ENCODE measurements at regions not wholly inside any gene's neighbourhood (a gene's known extent, or its start where the extent isn't known, plus 50 kb on each side); places are given as distances from the start of the nearest gene placed in this dataset.

DNA sequence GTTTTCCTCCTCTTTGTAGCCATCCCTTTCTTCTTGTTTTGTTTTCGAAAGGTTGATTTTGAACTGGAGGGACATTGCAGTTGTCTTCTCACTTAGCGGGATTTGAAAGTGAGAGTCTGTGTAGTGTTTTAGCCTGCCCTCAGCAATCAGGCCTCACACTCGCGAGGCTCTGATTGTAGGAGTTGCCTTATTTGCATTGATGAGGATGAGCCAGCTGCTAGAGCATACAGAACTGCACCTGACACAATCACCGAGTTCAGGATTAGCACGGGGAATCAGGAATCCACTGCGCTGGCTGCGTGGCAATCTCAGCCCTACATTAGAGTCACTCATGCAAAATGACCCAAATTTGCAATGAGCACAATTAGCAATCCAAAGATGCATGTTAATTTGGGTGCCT lies 122.5 kb upstream of the TMEM161B start:
- H3K4me3 ChIP-seq (ENCODE audit: low read depth, low read length) = no peak overlapping the region
- TF ChIP-seq, protein P1, sequence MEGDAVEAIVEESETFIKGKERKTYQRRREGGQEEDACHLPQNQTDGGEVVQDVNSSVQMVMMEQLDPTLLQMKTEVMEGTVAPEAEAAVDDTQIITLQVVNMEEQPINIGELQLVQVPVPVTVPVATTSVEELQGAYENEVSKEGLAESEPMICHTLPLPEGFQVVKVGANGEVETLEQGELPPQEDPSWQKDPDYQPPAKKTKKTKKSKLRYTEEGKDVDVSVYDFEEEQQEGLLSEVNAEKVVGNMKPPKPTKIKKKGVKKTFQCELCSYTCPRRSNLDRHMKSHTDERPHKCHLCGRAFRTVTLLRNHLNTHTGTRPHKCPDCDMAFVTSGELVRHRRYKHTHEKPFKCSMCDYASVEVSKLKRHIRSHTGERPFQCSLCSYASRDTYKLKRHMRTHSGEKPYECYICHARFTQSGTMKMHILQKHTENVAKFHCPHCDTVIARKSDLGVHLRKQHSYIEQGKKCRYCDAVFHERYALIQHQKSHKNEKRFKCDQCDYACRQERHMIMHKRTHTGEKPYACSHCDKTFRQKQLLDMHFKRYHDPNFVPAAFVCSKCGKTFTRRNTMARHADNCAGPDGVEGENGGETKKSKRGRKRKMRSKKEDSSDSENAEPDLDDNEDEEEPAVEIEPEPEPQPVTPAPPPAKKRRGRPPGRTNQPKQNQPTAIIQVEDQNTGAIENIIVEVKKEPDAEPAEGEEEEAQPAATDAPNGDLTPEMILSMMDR (IDR thresholded peaks at IDR 0.05; ENCODE audit: borderline replicate concordance, insufficient read depth, low read depth, low read length) = no peak

- TF ChIP-seq, protein P1 (IDR thresholded peaks at IDR 0.05; ENCODE audit: borderline replicate concordance, insufficient read depth, low read depth, low read length) = no peak
- no peak overlapping the region for H3K4me3 ChIP-seq (ENCODE audit: low read depth, low read length)
These were observed 121.8 kb upstream of the TMEM161B start for GRCh38 chr5:88390481-88390880.

GRCh38 chr5:88390096-88390441 lies 121.4 kb upstream of the TMEM161B start:
- no peak overlapping the region for H3K4me3 ChIP-seq (ENCODE audit: low read depth, low read length)
- TF ChIP-seq, protein P1 (IDR thresholded peaks at IDR 0.05; ENCODE audit: borderline replicate concordance, insufficient read depth, low read depth, low read length) = no peak

DNA sequence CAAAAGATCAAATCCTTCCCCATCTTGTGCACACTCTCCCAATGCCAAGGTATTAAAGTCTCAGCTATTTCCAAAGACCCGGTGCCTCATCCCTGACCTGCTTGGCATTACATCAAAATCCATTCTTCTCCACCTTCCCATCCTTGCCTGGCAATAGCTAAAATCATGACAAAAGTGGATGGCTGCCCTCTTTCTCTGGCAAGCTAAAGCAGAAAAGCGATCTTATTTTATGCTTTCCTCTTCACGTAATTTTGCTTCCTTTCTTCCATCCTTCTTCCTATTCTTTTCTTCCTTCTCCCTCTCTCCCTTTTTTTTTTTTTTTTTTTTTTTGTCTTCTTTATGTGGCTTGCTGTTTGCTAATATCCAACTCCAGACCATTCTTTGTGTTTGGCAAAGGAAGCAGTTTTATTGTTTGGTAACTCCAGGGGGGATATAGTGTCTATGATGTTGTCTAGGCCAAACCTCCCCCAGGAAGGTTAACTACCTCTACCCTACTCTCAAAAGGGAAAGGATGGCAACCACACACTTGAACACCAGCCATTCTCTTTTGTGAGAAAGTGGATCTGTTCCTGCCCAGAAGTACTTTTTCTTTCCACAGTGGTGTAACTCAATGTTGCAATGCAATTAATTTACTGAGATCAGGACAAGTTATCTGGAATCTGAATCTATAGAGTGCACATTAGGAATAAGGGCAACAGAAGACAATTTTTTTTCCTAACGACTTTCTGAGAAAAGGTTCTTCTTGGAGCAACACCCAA lies 120.9 kb upstream of the TMEM161B start:
- TF ChIP-seq, protein P1 (IDR thresholded peaks at IDR 0.05; ENCODE audit: borderline replicate concordance, insufficient read depth, low read depth, low read length) = no peak
- H3K4me3 ChIP-seq (ENCODE audit: low read depth, low read length) = no peak overlapping the region

DNA sequence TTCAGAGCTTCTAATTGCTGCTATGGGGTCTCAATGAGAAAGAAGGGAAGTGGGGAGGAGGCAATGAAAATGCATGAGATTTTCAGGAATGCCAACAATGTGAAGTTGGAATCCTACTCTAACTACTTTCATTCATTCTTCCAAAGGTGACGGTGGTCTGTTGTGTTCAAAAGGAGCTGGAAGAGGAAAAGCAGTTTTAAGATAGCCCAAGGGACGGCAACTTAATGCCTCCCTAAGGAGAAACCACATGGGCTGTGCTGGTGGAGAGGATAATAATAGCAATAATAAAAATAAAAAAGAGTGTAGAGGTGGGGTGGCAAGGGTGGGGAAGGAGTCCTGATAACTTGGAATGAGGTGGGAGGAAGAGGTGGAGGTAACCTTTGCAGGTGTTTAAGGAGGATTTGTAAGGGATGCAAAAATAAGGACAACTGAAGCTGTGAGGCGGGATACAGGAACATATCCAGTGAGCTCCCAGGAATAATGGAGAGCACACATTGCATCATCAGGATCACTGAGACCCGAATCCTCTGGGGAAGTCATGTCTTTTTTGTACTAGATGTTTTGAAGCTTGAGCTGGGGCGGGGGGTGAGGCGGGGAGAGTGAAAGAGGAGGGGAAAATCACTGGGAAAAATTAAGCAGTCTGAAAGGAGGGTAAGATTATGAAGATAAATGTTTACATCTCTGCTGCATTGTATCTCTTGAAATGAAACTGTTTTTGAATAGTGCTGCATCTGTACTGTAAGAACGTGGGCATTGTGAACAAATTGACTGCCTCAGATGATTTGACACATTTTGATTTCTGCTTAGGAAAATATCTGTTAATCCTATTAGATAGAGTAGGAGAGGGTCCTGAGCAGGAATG lies 120.1 kb upstream of the TMEM161B start:
- no peak overlapping the region for H3K4me3 ChIP-seq (ENCODE audit: low read depth, low read length)
- TF ChIP-seq, protein P1 (IDR thresholded peaks at IDR 0.05; ENCODE audit: borderline replicate concordance, insufficient read depth, low read depth, low read length) = no peak

DNA sequence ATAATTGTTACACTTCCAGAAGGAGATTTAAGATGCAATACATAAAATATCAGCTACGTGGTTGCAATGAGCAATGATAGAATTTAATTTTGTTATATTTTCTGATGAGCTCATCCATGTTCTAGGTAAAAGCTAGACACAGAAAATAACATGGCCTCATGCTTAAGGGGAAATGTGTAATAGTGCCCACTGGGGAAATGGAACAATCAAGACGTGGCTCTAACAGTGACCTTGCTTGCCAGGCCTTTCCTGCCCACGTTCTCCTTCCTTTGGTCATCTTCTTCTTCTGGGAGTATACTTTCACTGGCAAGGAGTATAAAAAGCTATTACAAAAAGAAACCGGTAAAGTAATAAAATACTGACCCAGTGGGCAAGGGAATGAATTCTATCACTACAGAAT lies 116.2 kb upstream of the TMEM161B start:
- H3K4me3 ChIP-seq (ENCODE audit: low read depth, low read length) = no peak overlapping the region
- TF ChIP-seq, protein P1 (IDR thresholded peaks at IDR 0.05; ENCODE audit: borderline replicate concordance, insufficient read depth, low read depth, low read length) = no peak
